ENCODE measurements at regions not wholly inside any gene's neighbourhood (a gene's known extent, or its start where the extent isn't known, plus 50 kb on each side); places are given as distances from the start of the nearest gene placed in this dataset.

DNA sequence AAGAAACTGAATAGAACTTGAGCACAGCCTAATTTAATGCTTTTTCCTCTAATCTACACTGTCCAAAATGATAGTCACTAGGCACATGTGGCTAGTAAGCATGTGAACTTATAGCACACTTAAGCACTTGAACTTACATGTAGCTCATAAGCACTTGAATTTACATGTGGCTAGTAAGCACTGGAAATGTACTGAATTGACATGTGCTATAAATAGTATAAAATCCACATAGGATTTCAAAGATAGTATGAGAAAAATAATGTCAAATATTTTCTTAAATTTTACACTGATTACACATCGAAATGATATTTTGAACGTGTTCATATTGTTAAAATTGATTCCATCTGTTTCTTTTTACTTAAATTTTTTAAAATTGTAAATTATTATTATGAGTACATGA lies 167.3 kb downstream of the CARTPT start:
- TF ChIP-seq, protein P1, sequence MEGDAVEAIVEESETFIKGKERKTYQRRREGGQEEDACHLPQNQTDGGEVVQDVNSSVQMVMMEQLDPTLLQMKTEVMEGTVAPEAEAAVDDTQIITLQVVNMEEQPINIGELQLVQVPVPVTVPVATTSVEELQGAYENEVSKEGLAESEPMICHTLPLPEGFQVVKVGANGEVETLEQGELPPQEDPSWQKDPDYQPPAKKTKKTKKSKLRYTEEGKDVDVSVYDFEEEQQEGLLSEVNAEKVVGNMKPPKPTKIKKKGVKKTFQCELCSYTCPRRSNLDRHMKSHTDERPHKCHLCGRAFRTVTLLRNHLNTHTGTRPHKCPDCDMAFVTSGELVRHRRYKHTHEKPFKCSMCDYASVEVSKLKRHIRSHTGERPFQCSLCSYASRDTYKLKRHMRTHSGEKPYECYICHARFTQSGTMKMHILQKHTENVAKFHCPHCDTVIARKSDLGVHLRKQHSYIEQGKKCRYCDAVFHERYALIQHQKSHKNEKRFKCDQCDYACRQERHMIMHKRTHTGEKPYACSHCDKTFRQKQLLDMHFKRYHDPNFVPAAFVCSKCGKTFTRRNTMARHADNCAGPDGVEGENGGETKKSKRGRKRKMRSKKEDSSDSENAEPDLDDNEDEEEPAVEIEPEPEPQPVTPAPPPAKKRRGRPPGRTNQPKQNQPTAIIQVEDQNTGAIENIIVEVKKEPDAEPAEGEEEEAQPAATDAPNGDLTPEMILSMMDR (conservative IDR thresholded peaks at IDR 0.05; ENCODE audit: low read length) = no peak
- TF ChIP-seq EZH2phosphoT487 (IDR thresholded peaks at IDR 0.05; ENCODE audit: borderline replicate concordance) = no peak

All from Loucy (cell line).